ENCODE measurements at regions not wholly inside any gene's neighbourhood (a gene's known extent, or its start where the extent isn't known, plus 50 kb on each side); places are given as distances from the start of the nearest gene placed in this dataset.
"Not testable (repeated sequence)": the region's sequence is repeated elsewhere in the genome, so short reads cannot be mapped to it uniquely, and the experiment has no call there.

DNA sequence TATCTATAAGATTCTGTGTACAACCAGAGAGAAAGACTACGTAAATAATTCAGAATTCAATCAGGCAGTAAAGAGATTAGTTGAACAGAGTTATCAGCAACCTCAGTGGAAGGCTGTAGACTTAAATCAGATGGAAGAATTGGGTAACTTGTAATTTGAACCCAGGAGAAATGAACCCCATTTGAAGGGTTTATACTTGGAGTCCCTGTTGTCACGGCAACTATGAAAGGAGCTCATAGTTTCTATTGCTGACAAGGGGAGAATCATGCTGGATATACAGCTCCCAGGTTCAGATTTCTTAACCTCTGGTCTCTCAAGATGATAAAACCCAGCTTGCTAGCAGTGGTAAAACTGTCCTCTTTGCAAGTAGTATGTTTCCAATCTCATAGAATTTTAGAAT is 54.4 kb upstream of the BMP4 start:
- no peak for DNase-seq

DNA sequence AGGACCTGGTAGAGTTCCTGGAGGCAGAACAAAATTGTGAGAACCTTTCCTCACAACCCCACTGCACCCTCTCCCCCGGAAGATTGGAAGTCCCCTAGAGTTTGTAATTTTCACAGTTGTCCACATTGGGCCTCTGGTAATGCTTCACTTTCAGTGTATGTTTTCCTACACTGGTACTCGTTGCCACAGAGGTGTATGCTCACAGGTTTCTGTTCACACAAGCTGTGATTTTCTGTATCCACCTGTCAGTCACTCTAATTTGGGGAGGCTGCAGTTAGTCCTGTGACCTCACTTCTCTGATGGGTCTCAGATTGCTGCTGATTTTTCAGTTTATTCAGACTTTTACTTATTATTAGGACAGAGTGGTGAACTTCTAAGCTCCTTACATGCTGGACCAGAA is 66.4 kb upstream of the BMP4 start:
- DNase-seq, result no peak

DNA sequence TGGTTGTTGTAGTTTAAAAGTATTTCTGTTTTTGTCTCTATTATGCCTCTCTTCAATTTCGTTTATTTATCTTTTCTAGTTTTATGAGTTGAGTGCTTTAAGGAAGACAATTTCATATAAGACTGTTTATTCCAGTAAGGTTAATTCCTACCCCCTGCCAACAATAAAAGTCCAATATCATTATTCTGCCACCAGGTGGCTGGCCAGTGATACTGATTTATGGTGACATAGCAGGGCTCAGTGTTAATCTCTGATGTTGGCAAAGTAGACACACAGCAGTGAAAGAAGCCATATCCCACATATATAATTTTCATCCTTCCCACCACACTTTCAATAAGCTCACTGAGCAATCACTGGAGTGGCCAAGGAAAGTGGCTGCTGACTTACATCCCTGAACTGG is 69.0 kb upstream of the BMP4 start:
- no peak for DNase-seq

DNA sequence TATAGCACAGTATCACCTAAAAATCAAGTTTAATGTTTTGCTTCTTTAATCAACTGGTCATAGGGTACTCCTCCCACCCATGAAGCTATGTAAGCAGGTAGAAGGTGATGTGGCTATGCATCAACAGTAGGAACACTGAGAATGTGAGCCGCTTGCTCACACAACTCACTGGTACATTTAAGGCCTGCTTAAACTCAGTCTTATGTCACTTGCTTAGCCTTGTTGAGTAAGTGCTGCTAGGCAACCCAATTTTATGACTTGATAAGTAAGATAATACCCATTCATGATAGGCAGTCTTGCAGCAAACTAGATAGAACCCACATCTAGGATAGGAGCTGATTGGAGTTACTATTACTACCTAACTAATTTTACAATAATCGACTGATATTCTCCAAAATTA is 70.0 kb upstream of the BMP4 start:
- DNase-seq, result no peak

DNA sequence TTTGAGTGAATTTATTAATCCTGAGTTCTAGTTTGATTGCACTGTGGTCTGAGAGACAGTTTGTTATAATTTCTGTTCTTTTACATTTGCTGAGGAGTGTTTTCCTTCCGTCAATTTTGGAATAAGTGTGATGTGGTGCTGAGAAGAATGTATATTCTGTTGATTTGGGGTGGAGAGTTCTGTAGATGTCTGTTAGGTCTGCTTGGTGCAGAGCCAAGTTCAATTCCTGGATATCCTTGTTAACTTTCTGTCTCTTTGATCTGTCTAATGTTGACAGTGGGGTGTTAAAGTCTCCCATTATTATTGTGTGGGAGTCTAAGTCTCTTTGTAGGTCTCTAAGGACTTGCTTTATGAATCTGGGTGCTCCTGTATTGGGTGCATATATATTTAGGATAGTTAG is 74.4 kb upstream of the BMP4 start:
- not testable (repeated sequence) for DNase-seq

DNA sequence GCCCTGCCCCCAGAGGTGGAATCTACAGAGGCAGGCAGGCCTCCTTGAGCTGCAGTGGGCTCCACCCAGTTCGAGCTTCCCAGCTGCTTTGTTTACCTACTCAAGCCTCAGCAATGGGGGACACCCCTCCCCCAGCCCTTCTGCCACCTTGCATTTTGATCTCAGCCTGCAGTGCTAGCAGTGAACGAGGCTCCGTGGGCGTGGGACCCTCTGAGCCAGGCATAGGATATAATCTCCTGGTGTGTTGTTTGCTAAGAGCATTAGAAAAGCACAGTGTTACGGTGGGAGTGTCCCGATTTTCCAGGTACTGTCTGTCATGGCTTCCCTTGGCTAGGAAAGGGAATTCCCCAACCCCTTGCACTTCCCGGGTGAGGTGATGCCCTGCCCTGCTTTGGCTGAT is 76.7 kb upstream of the BMP4 start:
- DNase-seq, result not testable (repeated sequence)

DNA sequence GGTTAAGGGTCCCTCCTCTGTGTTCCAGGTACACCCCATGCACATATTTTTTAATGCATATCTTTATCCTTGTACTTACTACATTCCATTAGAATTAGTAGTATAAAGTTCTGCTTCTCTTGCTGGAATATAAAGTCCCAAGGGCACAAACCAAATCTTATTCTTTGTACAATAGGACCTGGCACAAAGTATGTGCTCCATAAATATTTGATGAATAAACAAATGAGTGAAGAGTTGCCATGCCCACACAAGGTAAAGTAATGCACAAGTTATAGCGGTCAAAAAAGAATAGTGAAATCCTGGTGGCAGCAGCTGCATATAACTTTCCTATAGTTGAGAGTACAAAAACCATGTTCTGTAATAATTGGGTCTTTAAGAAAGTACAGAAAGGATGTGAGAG is 82.1 kb upstream of the BMP4 start:
- DNase-seq, result no peak

DNA sequence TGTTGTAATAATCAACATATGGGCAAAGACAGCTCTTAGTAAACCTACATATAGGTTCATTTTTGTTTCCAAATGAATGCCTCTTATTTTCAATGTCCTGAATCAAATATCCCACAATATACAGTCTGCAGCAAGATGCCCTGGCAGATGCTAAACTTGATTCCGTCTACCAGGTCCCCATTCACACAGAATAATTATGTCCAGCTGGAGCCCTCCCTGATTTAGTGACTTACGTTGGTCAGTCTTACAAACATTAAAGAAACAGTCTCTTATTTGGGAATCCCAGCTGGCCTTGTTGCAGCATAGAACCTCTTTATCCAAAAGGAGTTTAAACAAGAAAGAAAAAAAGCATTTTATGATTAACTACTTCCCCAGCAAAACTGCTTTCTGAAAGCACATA is 82.7 kb upstream of the BMP4 start:
- no peak for DNase-seq

DNA sequence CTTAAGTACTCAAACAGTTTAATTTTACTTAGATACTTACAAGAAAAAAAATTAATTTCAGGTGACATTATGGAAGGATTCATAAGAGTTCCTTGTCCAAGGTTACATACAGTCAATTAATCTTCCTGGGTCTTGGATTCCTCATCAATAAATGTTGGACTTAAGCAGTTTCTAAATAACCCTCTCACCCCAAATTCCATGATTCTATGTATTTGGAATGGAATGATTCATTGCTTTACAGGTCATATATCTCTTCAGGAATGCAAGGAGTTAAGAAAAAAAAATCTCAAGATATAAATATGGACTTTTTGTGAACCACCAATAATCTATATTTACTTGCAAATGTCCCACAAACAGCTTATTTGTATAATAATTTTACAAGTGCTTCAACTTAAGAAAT is 84.2 kb upstream of the BMP4 start:
- DNase-seq, result no peak

DNA sequence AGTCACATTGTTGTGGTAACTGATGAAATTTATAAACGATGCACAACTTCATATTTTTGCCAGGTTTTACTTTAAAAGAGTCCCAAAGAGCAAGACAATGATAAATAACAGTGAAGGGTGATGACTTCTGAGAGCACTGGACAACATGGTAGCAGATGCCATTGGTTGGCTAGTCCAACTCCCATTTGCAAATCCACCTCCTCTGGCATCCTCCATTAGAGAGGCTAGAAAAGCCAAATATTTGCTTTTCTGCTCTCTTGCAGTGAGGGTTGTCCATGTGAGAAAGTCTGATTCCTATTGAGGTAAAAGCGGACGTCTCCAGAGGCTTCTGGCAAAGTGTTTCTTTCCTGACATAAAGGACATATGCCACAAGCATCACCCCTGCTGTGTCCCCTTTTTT is 89.6 kb upstream of the BMP4 start:
- DNase-seq, result no peak

DNA sequence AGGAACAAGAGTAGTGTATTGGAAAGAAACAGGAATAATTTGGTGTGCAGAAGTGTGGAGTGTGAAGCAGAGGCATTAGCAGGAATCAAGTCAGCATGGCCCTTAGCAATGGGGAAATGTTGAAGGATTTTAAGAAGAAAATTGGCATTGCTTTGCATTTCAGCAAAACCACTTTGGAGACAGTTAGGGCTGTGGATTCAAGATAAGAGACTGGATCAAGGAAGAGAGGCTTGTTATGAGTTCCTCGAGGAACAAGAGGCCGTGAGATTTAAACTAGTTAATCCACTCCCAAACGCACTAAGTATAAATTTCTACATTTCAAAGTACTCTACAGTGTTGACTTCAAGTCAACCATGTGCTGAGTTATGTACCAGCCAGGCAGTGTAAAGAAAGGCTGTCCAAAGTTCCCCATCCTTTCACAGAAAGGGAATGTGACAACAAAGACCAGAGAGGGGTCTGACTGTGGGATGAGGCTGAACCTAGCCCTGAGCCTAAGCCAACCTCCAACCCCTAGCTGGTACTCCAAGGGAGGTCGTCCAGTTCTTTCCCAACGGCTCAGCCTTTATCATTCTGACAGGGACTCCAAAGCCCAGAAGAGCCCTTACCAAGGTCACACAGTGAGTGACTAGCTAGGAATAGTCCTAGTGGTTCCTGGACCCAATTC is 91.2 kb upstream of the BMP4 start:
- no peak for DNase-seq

DNA sequence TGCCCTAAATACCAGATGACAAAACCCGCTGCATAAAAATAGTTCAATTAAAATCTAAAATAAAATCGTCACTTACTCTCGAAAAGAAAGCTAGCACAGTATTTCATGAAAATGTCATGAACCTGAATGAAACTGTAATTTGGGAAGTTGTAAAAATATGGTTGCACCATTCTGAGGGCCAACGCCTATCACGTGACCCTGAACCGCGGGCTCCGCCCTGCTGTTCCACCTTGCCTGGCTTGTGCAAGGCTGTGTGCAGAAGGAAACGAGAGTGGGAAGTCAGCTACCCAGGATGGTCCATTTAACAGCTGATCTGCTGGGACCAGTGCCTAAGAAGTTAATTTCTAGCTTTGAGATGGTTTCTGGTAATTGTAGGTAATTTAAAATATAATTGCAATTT is 91.7 kb upstream of the BMP4 start:
- no peak for DNase-seq

DNA sequence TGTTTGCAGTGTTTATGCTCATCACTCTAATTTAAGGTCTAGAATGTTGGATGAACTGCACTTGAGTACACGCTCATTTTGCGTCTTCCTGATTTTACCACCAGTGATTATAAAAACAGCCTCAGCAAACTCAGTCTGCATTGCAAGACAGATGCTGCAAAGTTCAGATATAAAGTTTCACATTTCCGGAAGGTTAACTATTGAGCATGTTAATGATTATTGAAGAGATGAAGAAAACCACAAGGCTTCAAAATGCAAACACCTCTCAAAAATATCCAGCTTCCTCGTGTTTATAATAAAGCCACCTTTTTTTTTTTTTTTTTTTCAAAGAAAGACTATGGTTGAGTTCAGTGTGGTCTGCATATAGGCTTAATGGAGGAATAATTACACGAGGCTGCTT is 92.1 kb upstream of the BMP4 start:
- DNase-seq, result no peak

DNA sequence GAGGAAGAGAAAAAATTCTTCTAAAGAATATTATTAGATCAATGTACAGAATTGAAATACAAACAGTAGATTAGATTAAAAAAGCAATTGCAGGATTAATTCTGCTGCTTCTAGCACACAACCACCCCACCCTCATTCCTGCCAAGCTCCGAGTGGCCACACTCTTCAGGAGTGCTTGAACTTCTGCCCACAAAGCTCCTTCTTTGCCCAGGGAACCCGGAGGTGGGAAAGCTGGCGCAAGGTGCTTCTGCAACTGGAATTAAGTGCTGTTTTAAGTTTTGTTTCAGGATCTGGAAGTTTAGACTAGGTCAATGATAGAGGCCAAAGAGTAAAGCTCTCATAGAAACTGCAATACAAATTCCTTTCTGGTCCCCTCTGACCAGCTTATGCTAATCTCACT is 94.1 kb upstream of the BMP4 start:
- DNase-seq, result no peak

DNA sequence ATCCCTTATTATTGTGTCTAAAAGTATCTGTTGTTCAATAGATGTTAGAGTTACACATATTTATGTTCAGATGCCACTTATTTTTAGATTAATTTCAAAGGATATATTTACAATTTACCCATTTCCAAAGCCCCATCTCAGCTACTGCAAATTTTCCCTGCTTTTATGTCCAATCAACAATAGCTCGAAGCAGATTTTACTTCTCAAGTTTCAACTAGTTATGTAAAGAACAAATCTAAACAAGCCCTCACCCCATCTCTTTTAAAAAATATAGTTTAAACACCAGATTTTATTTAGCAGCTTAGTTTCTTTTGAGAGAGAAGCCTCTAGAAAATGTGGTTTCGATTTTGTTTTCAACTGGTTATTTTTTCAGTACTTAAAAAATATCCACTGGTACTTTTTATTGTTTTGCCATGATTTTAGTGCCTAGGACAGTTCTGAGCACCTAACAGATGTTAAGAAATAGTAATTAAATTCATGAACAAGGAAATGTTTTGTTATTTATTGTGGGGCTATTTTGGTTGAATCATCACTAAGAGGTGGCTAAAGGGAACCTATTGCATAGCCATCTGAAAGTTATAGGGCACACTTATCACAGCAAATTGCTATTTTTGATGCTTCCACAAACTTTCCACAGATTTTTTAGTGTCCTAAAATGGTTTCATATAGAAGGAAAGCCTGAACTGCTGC is 96.2 kb upstream of the BMP4 start:
- DNase-seq, result no peak

DNA sequence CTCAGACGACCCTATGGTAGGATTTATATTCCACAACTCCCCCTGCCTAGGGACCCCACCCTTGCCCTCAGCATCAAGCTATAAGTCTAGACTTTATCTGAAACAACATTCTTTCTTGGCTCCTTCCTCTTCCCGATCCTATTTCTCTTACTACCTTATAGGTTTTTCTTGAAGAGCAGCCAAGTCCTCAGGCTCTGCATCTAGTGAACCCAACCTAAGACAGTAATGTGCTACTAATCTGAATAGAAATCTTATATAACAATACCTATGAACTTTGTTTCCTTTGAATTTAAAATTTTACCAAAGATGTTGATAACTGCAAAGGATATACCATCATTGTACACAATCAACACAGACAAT is 96.7 kb upstream of the BMP4 start:
- DNase-seq, result no peak

DNA sequence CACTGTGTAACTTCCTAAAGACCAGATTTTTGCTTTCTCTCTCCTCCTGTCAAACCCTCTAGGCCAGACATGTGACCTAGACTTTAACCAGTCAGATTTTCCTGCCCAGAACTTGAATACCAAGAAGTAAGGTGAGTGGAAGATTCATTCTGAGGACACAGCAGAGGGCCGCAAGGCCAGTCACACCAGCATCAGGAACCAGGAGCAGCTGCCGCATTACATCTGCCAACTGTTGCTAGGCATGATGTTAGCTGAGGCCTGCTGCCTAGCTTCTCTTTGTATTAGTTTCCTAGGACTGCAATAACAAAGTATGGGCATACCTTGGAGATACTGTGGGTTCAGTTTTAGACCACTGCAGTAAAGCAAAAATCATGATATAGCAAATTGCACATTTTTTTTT is 101.9 kb upstream of the BMP4 start:
- DNase-seq, result no peak

DNA sequence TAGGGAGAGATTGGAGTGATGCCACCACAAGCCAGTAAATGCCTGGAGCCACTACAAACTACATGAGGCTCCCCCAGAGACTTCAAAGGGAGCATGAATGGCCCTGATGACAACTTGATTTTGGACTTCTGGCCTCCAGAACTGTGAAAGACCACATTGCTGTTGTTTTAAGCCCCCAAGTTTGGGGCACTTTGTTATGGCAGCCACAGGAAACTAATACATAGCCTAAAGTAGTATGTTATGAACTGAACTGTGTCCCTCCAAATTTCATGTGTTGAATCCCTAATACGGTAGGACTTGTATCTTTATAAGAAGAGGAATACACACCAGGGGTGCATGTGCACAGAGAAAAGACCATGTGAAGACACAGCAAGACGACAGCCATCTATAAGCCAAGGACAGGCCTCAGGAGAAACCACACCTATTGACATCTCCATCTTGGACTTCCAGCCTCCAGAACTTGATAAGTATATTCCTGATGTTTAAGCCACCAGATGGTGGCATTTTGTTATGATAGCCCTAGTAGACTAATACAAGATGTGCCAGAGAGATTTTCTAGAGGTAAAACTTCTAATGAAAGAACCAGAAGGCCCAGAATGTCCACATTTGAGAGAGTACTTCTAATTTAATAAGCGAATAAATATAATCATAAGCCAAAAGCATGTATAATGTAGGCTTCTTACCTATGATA is 127.1 kb upstream of the BMP4 start:
- no peak for DNase-seq

DNA sequence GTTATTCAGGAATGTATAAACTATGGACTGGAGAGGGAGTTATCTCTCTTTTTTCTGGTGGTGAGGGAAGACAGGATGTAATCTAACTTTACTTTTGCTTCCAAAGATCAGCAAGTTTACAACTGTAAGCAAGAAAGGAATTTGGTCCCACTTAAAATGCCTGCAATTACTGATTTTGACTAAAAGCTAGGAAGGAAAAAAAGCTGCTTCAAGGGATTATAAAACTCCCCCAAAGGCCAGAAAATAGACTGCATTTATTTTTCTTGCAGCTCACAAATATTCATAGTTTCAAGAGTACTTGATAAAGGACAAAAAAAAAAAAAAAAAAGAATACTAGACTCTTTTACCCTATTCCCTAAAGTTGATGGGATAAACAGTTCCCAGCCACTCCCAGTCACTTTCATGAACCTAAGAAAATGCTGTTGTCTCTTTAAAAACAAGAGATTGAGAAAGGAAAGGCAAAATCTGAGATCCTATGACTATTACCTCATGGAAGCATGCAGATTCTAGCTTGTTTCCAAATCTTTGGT is 128.7 kb upstream of the BMP4 start:
- no peak for DNase-seq

DNA sequence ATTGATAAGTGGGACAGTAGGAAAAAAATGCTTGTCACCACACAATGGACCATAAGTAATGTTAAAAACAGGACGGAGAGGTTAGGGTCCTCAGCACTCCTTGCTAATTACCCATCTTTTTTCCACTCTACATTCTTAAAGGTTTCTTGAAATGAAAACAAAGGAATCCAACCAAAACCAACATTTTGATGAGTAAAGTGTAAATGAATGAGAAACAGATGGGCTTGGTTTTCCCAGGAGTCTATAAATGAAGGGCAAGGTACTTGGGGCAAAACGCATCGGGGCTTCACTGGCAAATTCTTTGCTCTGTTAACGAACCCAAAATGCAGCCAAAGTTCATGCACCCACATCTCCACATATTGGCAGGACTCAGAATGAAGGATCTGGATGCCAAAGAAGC is 129.2 kb upstream of the BMP4 start:
- no peak for DNase-seq

DNA sequence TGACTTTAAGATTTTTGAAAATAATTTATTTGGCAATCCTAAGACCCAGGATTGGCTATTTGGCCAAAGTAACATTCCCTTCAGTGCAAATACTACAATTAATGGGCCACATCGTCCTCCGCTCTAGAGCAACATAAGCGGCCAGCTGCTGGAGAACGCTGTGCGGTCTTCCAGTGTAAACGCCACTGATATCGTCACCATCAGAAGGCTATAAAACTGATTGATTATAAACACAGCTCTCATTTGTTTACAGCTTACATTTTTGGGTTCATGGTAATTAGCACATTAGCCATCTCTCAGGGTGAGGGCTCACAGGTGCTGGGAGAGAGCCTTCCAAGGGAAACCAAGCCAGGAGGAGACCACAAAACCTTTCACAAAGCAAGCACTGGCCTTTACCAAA is 130.1 kb upstream of the BMP4 start:
- DNase-seq, result no peak

DNA sequence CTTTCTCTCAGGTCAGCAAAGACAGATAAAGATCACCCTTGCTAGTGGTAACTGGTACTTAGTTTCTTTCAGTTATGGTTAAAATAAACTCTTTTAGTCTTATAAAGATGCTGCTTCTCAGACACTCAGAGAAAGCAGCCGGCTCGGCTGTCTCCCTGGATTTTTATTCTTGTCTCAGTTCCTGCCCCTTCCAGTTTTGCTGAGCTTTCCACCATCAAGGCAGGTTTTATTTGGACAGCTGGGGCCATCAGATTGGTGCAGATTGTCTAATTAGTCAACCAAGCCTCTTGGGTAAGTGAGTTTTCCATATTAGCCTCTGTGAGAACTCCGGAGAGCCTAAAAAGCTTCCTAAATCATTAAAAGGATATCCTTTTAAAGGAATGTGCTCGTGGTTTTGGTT is 130.8 kb upstream of the BMP4 start:
- DNase-seq, result no peak

DNA sequence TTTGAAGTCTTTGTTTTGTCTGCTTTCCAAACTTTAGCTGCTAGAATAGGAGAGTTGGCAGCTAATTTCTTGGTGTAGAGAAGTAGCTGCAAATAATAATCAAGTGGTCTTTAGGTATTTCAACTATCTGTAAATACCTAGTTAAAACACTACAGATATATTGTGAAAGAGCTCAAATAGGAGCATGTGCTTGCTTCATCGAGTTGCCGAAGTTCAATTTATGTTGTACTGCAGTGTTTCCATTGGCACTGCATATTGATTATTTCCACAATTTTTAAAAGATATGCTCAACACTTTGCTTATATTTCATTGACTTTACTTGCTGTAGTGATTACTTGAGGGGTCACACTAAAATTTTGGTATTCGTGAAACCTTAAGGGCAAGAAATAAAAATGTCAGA is 131.6 kb upstream of the BMP4 start:
- no peak for DNase-seq

DNA sequence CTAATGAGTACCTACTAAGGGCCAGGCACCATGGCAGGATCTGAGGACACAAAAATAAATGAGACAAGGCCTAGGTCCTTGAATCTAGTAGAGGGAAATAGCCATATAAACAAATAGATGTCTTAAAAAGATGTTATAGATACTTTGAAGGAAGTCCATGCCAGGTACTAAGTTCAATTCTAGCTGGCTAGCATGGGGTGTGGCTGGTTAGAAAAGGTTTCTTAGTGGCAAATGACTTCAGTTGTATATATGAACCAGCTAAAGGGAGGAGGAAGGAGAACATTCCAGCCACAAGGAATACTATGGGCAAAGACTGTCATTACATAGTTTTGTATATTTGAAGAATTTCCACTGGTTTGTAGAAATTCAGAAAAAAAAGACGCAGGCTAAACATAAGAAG is 133.6 kb upstream of the BMP4 start:
- DNase-seq, result no peak

DNA sequence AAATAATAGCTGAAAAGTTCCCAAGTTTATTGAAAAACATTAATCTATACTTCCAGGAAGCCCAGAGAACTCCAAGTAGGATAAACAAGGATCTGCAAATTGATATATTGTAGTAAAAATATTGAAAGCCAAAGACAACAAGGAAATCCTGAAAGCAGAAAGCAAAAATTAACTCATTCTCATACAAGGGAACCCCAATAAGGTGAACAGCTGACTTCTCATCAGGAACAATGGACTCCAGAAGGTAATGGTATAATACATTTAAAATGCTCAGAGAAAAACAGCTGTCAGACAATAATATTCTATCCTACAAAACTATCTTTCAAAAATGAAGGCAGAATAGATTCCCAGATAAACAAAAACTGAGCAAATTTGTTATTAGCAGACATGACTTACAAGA is 138.1 kb upstream of the BMP4 start:
- DNase-seq, result no peak
